ENCODE measurements at regions not wholly inside any gene's neighbourhood (a gene's known extent, or its start where the extent isn't known, plus 50 kb on each side); places are given as distances from the start of the nearest gene placed in this dataset.

- Histone ChIP-seq H3K27ac (replicated peaks in 1 of 4) (no peak overlapping the region), H3K9me3 (no peaks in the 10 kb centered on the region), H3K4me3 (no peak overlapping the region), H3K4me1 (no peaks in the 10 kb centered on the region), H3K36me3 (peaks cover 0 to 4% (median 0%) of the 10 kb centered on the region in 4 donors), H3K27me3 (no peaks in the 10 kb centered on the region)
- intact Hi-C loops (cut with DNase I), result no loop called here
- no peak for DNase-seq (ENCODE audit: extremely low spot score)
- TF ChIP-seq CTCF (IDR thresholded peaks at IDR 0.05) (no peak), POLR2AphosphoS5 (IDR thresholded peaks at IDR 0.05) (no peak), POLR2A (IDR thresholded peaks at IDR 0.05; ENCODE audit: low read depth) (no peak), EP300 (IDR thresholded peaks at IDR 0.05) (no peak)
Measured at GRCh38 chr5:94031631-94032030, 290.2 kb upstream of the POU5F2 start.

GRCh38 chr5:94028001-94028400 lies 286.6 kb upstream of the POU5F2 start:
- no peaks in the 10 kb centered on the region for H3K9me3 ChIP-seq
- H3K4me3 ChIP-seq, result no peak overlapping the region
- TF ChIP-seq POLR2AphosphoS5 (IDR thresholded peaks at IDR 0.05) (no peak), EP300 (IDR thresholded peaks at IDR 0.05) (no peak), CTCF (IDR thresholded peaks at IDR 0.05) (no peak), POLR2A (IDR thresholded peaks at IDR 0.05; ENCODE audit: low read depth) (no peak)
- no peaks in the 10 kb centered on the region for H3K27me3 ChIP-seq
- H3K4me1 ChIP-seq, result no peaks in the 10 kb centered on the region
- 69% methylated on average over 1 of the region's 1 CpG for WGBS
- no peak overlapping the region for H3K27ac ChIP-seq (replicated peaks in 1 of 4)
- peaks cover 0 to 6% (median 2%) of the 10 kb centered on the region in 4 donors for H3K36me3 ChIP-seq
- intact Hi-C loops (cut with DNase I), result no loop called here
- DNase-seq (ENCODE audit: extremely low spot score), result no peak

- H3K9me3 ChIP-seq, result no peaks in the 10 kb centered on the region
- DNase-seq (ENCODE audit: extremely low spot score), result no peak
- no peaks in the 10 kb centered on the region for H3K27me3 ChIP-seq
- H3K27ac ChIP-seq (replicated peaks in 1 of 4), result no peak overlapping the region
- intact Hi-C loops (cut with DNase I), result no loop called here
- no peak for TF ChIP-seq EP300 (IDR thresholded peaks at IDR 0.05)
- no peak for TF ChIP-seq CTCF (IDR thresholded peaks at IDR 0.05)
- TF ChIP-seq POLR2AphosphoS5 (IDR thresholded peaks at IDR 0.05), result no peak
- TF ChIP-seq POLR2A (IDR thresholded peaks at IDR 0.05; ENCODE audit: low read depth), result no peak
- H3K36me3 ChIP-seq, result peaks cover 0 to 6% (median under 1%) of the 10 kb centered on the region in 4 donors
- no peaks in the 10 kb centered on the region for H3K4me1 ChIP-seq
- WGBS, result 93% methylated on average over 1 of the region's 1 CpG
- no peak overlapping the region for H3K4me3 ChIP-seq
Measured at GRCh38 chr5:94027145-94027544, 285.7 kb upstream of the POU5F2 start.

- Histone ChIP-seq H3K4me1 (no peaks in the 10 kb centered on the region), H3K27me3 (no peaks in the 10 kb centered on the region), H3K4me3 (no peak overlapping the region), H3K27ac (replicated peaks in 1 of 4) (no peak overlapping the region), H3K9me3 (no peaks in the 10 kb centered on the region), H3K36me3 (peaks cover 0 to 7% (median 3%) of the 10 kb centered on the region in 4 donors)
- DNase-seq (ENCODE audit: extremely low spot score), result no peak
- intact Hi-C loops (cut with DNase I), result no loop called here
- TF ChIP-seq POLR2A (IDR thresholded peaks at IDR 0.05; ENCODE audit: low read depth) (no peak), EP300 (IDR thresholded peaks at IDR 0.05) (no peak), CTCF (IDR thresholded peaks at IDR 0.05) (no peak), POLR2AphosphoS5 (IDR thresholded peaks at IDR 0.05) (no peak)
- 94% methylated on average over 9 of the region's 10 CpGs for WGBS
Measured at GRCh38 chr5:94025788-94026473, 284.5 kb upstream of the POU5F2 start.

- peaks cover 0 to 12% (median 4%) of the 10 kb centered on the region in 4 donors for H3K36me3 ChIP-seq
Measured at GRCh38 chr5:94024620-94025019, 283.2 kb upstream of the POU5F2 start.

More at GRCh38 chr5:94024620-94025019, 283.2 kb upstream of the POU5F2 start:
- intact Hi-C loops (cut with DNase I), result no loop called here
- H3K9me3 ChIP-seq, result peaks cover 0 to 4% (median 1%) of the 10 kb centered on the region in 4 donors
- TF ChIP-seq POLR2AphosphoS5 (IDR thresholded peaks at IDR 0.05) (no peak), CTCF (IDR thresholded peaks at IDR 0.05) (no peak), POLR2A (IDR thresholded peaks at IDR 0.05; ENCODE audit: low read depth) (no peak), EP300 (IDR thresholded peaks at IDR 0.05) (no peak)
- WGBS, result 84% methylated on average over 1 of the region's 1 CpG
- H3K4me3 ChIP-seq, result no peak overlapping the region
- no peak overlapping the region for H3K27ac ChIP-seq (replicated peaks in 1 of 4)
- H3K4me1 ChIP-seq, result no peaks in the 10 kb centered on the region
- DNase-seq (ENCODE audit: extremely low spot score), result no peak
- no peaks in the 10 kb centered on the region for H3K27me3 ChIP-seq

All from esophagus muscularis mucosa (tissue), 4 donors.